ENCODE measurements at regions not wholly inside any gene's neighbourhood (a gene's known extent, or its start where the extent isn't known, plus 50 kb on each side); places are given as distances from the start of the nearest gene placed in this dataset.

DNA sequence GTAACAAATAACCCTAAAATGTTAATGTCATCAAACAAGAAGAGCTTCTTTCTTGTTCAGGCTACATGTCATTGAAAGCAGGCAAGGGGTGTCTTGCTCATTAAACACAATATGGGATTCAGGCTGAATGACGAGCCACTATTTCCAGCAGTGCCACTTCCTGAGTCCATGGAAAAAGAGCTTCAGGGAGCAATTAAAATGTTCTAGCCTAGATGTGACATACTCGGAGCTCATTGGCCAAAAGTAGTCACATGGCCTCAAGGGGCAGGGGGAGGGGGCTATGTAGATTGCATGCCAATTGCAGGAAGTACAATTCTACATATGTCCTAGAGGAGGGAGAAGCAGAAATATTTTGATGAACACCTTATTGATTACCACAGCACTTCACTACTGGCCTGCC is 685.3 kb upstream of the ADGRL2 start:
- TF ChIP-seq, protein P1, sequence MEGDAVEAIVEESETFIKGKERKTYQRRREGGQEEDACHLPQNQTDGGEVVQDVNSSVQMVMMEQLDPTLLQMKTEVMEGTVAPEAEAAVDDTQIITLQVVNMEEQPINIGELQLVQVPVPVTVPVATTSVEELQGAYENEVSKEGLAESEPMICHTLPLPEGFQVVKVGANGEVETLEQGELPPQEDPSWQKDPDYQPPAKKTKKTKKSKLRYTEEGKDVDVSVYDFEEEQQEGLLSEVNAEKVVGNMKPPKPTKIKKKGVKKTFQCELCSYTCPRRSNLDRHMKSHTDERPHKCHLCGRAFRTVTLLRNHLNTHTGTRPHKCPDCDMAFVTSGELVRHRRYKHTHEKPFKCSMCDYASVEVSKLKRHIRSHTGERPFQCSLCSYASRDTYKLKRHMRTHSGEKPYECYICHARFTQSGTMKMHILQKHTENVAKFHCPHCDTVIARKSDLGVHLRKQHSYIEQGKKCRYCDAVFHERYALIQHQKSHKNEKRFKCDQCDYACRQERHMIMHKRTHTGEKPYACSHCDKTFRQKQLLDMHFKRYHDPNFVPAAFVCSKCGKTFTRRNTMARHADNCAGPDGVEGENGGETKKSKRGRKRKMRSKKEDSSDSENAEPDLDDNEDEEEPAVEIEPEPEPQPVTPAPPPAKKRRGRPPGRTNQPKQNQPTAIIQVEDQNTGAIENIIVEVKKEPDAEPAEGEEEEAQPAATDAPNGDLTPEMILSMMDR (IDR thresholded peaks at IDR 0.05) = no peak
- TF ChIP-seq POLR2AphosphoS5 (IDR thresholded peaks at IDR 0.05; ENCODE audit: low read depth, low read length) = no peak
- TF ChIP-seq, protein P2, sequence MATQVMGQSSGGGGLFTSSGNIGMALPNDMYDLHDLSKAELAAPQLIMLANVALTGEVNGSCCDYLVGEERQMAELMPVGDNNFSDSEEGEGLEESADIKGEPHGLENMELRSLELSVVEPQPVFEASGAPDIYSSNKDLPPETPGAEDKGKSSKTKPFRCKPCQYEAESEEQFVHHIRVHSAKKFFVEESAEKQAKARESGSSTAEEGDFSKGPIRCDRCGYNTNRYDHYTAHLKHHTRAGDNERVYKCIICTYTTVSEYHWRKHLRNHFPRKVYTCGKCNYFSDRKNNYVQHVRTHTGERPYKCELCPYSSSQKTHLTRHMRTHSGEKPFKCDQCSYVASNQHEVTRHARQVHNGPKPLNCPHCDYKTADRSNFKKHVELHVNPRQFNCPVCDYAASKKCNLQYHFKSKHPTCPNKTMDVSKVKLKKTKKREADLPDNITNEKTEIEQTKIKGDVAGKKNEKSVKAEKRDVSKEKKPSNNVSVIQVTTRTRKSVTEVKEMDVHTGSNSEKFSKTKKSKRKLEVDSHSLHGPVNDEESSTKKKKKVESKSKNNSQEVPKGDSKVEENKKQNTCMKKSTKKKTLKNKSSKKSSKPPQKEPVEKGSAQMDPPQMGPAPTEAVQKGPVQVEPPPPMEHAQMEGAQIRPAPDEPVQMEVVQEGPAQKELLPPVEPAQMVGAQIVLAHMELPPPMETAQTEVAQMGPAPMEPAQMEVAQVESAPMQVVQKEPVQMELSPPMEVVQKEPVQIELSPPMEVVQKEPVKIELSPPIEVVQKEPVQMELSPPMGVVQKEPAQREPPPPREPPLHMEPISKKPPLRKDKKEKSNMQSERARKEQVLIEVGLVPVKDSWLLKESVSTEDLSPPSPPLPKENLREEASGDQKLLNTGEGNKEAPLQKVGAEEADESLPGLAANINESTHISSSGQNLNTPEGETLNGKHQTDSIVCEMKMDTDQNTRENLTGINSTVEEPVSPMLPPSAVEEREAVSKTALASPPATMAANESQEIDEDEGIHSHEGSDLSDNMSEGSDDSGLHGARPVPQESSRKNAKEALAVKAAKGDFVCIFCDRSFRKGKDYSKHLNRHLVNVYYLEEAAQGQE (IDR thresholded peaks at IDR 0.05; ENCODE audit: insufficient read depth in 1 of 2, low read depth in 2 of 2, low read length in 1 of 2) = no peak

Data from Panc1 (cell line).